IPS-NIHi11 (cell line): ENCODE measurements at regions not wholly inside any gene's neighbourhood (a gene's known extent, or its start where the extent isn't known, plus 50 kb on each side); places are given as distances from the start of the nearest gene placed in this dataset.

Experiments used
- DNase-seq: peaks from one replicate; pipeline ENCODE4 v3.0.0; 2012; ENCODE audit warnings: mixed read lengths, low spot score

DNA sequence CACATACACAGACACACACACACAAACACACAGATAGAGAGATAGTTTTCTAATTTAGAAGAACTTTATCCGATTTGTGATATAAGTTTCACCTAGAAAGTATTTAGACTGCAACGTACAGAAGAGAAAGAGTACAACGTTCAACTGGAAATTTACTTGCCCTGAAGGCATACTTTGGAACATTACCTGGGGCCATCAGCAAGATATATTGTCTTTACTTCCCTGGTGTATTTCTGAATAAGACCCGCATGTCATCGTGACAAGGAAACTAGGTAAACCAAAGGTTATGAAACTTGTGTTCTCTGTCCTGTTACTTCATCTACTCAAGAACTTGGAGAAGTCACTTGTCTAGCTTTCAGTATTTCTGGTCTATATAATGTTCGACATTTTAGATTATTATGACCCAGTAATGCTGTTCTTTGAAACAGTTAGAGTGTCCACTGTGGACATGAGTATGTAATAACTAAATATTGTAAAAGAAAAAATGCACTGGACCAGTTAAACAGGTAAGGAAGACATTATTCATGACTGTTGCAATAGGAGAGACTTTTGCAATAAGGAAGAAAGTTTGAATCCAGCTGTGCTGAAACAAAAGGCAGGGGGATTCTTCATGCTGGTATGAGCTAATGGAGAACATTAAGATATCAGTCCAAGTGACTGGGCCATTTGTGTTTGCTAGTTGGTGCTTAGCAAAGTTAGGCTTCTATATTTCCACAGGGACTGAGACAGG lies 1791.1 kb downstream of the MAT2B start:
- no peak for DNase-seq

DNA sequence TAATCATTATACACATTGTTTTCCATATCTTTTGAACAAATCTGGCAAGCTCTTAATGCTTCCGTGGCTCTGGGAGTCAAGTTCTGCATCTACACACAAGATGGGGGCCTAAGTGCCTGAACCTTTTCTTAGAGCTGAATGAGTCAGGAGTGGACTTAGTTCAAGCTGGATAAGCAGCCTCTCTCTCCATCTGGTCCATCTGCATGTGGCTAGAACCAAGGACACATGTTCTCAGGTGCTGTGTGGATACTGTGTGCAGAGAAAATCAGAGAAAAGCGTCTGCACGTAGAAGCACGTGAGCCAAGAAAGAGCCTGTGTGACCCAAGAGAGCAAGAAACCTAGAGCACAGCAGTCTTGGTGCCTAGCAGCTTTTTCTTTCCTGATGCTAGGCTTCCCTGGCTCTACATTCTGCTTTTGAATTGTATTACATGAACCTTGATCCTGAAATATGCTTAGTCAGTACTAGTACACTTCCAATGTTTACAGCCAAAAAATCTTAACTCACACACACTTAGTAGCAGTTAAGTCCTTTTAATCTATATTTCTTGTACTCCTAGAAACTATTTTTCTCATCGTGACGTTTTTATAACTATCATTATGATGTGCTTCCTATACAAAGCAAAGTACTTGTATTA lies 1798.9 kb downstream of the MAT2B start:
- DNase-seq, result no peak

DNA sequence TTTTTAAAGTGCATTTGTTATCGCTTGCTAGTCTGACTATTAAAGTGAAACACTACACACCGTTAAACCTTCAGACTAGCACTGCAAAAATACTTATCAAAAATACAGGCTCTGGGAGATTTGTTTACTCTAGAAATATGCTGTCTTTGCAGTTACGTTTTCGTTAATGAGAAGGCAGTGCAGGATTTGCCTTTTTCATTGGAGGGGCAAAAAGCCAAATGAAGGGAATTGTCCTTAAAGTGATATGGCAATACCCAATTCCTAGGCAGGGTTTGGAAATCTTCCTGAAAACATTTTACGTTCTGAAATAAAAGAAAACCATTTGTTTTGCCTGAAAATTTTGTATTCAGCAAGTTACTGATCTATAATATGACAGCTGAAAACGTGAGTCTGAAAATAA lies 1800.2 kb downstream of the MAT2B start:
- no peak for DNase-seq

DNA sequence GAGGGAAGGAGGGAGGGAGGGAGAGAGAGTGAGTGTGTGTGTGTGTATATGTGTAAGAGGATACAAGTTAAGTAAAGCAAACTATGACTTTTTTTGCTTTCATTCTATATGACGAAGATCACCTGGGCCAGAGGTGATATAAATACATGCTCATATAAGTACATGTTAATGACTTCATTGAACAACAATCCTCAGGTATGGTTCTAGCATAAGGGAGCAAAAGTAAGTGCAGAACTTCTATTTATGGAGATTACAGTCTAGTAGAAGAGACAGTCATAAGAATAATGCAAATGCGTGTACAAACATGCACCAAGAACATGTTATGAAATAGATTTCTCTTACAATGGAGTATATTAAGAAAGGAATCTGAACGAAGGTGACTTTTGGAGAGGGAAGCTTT lies 1804.0 kb downstream of the MAT2B start:
- DNase-seq, result no peak

DNA sequence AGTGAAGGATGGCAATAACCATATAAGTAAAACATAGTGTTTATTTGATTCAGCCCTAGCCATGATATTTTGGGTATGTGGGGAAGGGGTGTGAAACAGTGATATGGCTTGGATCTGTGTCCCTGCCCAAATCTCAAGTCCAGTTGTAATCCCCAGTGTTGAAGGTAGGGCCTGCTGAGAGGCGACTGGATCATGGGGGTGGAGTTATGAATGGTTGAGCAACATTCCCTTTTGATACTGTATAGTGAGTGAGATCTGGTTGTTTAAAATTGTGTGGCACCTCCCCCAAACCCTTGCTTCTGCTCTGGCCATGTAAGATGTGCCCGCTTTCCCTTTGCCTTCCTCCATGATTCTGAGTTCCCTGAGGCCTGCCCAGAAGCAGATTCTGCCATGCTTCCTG lies 1804.6 kb downstream of the MAT2B start:
- no peak for DNase-seq

DNA sequence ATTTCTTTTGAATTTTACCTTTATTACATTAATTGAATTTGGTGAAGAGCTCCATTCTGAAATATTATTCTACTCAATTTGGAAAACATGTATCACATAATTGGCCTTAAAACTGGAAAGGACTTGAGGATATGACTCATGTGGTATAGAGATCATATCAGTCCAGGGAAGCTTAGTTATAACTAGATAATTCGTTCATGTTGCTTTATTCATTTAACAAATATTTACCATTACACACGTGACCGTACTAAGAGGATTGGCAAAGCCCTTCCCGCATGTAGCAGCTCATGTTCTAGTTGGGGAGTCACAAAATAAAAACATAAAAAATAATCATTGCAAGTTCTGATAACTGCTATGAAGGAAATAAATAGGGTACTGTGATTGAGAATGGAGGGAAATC lies 1816.5 kb downstream of the MAT2B start:
- DNase-seq, result no peak

DNA sequence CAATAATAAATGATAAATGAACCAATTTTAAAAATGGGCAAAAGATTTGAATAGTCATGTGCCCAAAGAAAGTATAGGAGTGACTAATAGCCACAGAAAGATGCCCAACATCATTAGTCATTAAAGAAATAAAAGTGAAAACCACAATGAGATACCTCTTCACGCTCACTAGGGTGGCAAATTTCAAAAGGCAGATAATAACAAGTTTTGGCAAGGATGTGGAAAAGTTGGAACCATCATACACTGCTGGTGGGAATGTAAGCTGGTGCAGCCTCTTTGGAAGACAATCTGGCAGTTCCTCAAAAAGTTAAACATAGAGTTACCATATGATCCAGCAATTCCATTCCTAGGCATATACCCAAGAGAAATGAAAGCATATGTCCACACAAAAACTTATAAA lies 1819.8 kb downstream of the MAT2B start:
- DNase-seq, result no peak

DNA sequence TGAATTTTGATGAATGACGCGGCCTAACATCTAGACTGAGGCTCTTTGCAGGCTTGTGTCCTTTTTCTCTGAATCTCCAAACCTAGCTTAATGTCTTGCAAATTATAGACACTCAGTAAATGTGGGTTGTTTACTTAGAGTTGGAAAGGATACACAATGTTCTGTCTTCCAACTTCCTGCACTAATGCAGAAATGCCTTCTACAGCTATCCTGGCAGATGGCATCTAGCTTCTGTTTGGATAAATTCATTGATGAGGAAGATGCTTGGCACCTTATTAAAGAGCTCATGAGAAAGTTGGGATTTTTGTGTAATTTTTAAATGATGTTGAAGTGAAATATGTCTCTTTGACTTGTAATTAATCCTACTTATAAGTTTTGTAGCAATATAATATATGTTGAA lies 1822.2 kb downstream of the MAT2B start:
- no peak for DNase-seq

DNA sequence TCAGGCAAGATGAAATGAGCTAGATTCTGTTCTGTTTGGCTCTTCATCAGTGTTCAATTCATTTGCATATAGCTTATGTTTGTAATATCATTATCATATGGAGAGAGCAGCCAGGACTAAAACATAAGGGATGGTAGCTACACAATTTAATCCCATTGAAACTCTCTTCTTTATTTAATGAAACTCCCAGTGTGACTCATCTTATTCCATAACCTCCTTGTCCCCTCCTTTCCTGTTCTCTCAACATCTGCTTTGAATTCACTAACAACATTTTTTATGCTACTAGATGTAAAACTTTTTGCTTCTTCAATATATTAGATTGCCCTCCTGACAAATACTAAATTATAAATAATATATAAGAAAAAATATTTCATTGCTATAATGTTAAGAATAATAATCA lies 1823.4 kb downstream of the MAT2B start:
- no peak for DNase-seq

DNA sequence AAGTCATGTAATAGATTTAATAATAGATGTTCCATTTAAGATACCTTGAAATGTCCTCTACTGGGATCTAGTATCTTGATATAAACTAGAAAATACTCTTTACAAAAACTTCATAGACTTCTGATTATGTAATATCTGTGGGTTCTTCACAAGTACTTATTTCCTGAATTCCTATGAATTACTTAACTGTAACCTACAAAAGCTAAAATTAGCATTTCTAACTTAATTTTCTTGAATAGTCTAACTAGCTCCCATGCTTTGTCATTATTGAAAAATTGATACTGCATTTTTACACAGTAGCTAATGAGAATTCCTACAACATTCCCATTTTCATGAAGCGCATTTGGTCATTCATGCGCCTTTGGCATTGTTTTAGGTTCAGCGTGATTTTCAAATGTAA lies 1828.2 kb downstream of the MAT2B start:
- DNase-seq, result no peak

DNA sequence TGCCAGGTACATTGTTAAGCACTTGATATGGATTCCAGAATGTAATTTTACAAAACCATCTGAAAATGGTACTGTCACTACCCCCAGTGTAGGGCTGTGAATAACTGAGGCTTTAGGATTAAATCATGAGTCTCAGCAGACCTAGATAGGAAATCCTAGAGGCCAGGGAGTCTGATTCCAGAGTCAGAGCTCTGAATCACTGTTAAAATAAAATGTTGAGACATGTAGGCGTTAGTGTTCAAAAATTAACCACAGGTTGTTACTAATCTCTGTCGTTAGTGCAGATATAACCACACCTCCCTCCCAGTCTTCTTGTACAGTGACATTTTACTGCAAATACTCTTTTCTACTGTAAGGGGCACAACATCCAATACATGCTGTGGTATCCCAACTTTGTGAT lies 1828.8 kb downstream of the MAT2B start:
- no peak for DNase-seq

DNA sequence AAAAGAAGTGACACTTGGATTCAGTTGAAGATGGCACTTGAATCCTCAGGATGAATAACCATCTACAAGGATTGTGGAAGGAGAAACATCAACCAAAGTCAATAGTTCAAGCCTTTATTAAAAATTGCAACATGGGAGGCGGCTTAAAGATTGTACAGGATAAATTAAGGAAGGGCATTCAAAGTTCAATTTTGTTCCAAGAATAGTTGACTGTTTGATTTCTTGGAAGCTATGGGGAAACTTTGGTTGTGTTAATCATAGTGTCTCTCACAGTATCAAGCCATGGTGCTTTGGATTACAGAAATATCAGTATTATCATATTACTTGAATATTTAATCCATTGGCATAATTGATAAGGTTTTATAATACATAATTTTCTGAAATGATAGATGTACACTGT lies 1844.3 kb downstream of the MAT2B start:
- no peak for DNase-seq

DNA sequence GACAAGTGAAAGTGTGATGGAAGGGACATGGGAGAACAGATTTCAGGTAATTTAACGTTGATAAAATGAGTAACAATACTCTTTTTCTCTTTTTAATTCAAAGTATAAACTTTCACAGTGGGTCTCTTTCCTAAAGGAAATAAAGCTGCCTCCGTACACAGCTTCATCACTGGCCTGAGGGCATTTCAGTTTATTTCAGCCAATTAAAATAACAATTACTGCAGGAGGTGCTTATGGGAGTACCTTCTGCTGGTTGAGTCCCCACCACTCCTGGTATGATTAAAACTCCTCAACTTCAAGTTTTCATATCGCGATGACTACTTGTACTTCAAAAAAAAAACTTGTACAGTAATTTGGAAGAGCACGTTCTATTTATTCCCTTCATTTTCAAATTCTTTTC lies 1845.9 kb downstream of the MAT2B start:
- DNase-seq, result no peak

DNA sequence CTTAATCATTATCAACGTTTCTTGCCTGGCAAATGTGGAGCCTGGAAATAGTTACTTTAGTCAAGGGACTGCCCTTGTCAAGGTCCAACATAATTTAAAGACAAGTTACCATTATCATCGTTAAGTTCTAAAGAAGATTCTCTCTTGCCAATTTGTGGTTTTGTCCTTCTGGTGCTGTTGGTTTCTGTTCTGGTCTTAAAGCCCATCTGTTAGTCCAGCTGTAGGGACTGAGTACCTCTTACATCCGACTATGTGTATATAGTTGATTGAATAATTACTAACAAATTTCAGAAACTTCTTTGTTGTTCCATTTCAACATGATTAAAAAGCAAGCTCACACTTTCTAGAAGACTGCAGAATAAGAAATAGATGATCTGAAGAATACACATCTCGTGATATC lies 1854.9 kb downstream of the MAT2B start:
- DNase-seq, result no peak

DNA sequence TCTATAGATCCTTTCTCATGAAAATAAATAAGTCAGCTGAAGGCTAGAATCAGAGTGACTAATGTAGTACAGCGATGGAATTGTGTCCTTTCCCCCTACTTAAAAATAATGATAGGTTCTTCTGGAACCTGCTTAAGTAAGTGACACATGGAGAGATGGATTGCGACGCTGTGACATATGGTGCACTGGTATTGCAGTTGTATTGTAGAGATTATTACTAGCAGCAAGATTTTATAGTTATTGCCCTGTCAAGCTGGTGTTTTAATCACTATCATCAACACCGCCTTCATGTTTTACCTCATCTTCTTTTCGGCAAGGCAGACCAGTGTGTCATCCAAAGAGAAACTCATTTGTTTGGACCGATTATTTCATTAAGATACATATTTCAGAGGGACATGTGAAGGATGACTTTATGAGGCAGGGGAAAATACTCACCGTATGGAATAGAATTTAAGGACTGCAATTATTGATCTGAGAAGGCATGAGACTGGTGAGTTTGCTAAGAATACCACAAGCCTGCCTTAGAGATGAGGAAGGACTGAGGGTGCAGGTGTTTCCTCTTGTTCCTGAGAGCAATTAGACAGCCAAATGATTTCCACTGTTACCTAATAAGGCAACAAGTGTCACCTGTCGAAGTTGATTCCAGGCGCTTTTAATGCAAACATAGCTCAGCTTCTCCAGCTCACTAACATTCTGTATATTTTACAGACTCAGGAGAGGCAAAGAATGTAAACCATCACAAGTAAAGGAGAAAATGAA lies 1855.5 kb downstream of the MAT2B start:
- DNase-seq, result no peak

DNA sequence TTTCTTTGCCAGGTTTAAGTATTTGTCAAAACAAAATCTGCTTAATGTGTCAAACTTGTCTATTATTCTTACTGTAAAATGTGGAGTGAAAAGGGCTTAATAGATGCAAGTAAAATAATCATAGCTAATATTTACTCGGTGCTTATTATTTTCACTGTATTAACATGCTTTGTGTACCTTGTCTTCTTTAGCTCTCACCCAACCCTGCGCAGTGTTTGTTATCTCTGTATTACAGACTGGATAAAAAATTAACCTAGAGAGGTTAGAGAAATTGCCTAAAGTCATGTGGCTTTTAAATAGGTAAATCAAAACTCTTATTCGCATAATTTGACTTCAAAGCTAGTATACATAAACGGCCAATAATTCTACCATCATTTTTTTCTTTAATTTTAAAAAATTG lies 1864.8 kb downstream of the MAT2B start:
- DNase-seq, result no peak

DNA sequence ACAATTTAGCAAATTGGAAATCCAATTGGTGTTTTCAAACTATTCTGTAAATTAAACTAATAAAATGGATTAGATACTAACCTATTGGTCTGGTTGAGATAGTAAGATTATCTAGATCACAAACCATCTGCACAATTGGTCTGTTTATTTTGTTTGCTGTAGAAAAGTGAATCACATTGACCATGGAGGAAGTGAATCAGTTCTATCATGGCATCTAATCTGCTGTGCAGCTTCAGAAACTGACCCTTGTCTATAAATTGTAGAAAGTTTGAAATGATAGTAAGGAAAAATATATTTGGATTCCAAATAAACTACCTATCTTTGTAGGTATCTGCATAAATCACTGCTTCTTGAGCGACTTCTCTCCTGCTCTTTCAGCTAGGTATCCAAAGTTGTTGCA lies 1865.4 kb downstream of the MAT2B start:
- no peak for DNase-seq

DNA sequence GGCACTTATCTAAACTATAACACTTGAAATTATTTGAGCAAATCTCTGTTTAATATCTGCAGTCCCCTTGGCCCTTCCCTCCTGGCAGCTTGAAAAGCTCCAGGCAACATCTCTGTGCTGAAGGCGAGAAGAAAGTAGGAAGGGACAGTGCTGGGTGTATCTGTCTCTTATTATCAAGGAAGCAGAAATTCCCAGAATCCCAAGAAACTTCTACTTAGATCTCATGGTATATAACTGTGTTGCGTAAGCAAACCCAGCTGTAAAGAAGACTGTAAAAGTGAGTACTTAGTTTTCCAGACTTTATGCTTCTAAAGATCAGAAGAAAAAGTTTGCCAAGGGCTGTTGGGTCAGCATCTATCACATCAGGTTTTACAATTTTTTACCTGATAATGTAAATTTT lies 1869.8 kb downstream of the MAT2B start:
- DNase-seq, result no peak

DNA sequence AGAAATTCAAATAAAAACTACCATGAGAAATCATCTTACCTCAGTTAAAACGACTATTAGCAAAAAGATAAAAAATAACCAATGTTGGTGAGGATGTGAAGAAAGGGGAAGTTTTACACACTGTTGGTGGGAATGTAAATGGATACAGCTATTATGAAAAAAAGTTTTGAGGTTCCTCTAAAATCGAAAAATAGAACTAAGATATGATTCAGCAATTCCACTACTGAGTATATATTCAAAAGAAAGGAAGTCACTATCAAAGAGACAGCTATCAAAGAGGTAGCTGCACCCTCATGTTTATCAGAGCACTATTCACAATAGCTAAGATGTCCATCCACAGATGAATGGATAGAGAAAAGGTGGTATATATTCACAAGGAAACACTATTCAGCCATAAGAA lies 1888.4 kb downstream of the MAT2B start:
- no peak for DNase-seq

DNA sequence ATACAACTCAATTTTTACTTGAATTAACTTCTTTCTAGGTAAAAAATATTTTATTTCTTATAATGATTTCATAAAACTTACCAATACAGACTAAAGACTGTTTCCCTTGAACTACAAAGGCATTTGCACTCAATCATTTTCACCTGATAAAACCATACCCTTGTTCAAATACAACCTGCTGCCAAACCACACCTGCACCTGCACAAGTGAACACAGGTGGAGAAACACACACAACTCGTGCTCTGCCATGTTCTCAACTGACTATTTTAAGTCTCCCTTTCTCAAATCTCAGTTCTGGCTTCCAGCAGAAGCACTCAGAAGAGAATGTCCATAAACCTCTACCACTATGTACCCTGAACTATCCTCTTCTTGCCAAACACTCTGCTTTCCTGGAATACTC lies 1892.1 kb downstream of the MAT2B start:
- DNase-seq, result no peak

DNA sequence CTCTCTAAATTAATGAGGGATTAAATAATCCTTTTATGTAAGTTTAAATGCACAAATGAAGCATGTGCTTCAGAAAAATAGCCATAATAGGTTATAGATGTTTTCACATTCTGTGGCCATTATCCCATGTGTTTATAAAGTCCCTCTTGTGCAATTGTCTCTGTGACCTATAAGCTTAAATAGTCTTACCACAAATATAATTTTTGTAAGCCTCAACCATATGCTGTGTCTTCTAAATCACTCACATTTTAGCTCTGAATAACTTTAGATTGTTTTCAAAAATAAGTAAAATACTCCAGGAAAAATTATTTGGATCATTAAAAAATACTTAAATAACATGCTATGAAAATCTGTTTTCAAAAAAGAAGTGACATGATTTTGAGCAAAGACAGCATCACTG lies 1894.7 kb downstream of the MAT2B start:
- no peak for DNase-seq

DNA sequence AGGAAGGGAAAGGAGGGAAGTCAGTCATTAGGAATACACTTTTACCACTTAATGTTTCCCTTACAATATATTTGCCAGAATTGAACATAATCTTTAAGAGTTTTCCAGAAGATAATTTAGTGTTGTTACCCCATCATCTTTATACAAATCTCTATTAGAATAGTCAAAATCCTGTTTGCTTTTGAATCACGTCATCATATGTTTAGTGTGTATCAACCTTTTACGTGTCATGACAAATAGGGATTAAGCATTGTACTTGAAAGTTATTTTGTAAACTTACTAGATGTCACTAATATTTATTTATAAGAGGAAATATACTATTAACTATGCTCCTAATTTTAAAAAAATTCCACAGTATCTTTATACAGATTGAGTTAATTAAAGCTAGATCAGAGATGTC lies 1899.5 kb downstream of the MAT2B start:
- no peak for DNase-seq

DNA sequence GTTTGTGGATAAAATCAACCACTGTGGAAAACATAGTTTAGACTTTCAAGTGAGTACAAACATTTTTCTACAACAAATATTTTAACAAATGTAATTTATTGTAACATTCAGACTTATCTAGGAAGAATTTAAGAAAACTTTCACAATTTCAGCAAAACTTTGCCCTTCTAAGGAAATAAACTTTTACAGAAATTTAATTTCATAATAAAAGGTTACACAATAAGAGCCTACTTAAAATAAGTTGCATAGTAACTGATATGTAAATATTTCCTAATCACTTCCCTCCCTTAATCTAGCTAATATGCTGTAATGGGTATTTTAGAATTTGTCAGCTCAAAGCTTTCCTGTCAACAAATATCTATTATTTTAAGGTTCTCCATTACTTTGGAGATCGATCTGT lies 1899.9 kb downstream of the MAT2B start:
- no peak for DNase-seq

DNA sequence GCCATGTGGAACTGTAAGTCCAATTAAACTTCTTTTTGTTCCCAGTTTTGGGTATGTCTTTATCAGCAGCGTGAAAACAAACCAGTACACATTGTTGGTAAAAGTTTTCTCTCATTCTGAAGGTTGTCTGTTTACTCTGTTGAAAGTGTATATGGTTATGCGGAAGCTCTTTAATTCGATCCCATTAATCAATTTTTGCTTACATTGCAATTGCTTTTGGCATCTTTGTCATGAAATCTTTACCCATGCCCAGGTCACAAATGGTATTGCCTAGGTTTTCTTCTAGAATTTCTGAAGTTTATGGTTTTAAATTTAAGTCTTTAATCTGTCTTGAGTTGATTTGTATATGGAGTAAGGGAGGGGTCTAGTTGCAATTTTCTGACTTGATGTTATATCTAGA lies 1901.9 kb downstream of the MAT2B start:
- no peak for DNase-seq
